ENCODE measurements at regions not wholly inside any gene's neighbourhood (a gene's known extent, or its start where the extent isn't known, plus 50 kb on each side); places are given as distances from the start of the nearest gene placed in this dataset.

DNA sequence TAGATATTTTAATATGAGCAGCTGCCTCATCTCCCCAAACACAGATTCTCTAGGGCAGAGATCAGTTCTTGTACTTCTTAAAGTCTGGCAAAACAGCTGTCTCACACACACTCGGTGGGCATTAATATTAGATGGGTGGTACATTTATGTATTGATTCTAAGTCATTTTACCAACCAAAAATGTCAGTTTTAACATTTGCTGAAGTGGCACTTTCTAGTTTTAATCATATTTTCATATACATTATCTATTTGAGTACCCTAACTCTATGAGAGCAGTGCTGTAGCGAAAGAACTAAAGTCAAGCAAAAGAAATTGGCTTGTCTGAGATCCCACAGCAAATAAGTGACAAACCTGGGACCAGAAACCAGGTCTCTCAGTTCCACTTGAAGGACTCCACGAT lies 134.5 kb upstream of the SPRY1 start:
- TF ChIP-seq, protein P1, sequence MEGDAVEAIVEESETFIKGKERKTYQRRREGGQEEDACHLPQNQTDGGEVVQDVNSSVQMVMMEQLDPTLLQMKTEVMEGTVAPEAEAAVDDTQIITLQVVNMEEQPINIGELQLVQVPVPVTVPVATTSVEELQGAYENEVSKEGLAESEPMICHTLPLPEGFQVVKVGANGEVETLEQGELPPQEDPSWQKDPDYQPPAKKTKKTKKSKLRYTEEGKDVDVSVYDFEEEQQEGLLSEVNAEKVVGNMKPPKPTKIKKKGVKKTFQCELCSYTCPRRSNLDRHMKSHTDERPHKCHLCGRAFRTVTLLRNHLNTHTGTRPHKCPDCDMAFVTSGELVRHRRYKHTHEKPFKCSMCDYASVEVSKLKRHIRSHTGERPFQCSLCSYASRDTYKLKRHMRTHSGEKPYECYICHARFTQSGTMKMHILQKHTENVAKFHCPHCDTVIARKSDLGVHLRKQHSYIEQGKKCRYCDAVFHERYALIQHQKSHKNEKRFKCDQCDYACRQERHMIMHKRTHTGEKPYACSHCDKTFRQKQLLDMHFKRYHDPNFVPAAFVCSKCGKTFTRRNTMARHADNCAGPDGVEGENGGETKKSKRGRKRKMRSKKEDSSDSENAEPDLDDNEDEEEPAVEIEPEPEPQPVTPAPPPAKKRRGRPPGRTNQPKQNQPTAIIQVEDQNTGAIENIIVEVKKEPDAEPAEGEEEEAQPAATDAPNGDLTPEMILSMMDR (IDR thresholded peaks at IDR 0.05), result no peak
- no peak for TF ChIP-seq EP300 (IDR thresholded peaks at IDR 0.05; ENCODE audit: low read depth)
- no peak for TF ChIP-seq POLR2A (IDR thresholded peaks at IDR 0.05)
- TF ChIP-seq POLR2AphosphoS5 (IDR thresholded peaks at IDR 0.05), result no peak
